Breast epithelium (tissue), 4 donors: ENCODE measurements at regions not wholly inside any gene's neighbourhood (a gene's known extent, or its start where the extent isn't known, plus 50 kb on each side); places are given as distances from the start of the nearest gene placed in this dataset.
"Not testable (repeated sequence)": the region's sequence is repeated elsewhere in the genome, so short reads cannot be mapped to it uniquely, and the experiment has no call there.

Source experiments
- DNase-seq, 2 donors: peaks; one replicate each; pipeline ENCODE4 v3.0.0-alpha.2; 2019; ENCODE audit warnings: low spot score in 2 of 2
- H3K27ac ChIP-seq, 2 donors: fragments of 200-600 bp; sonication (generic) in 1 of 2; one replicate each; pipeline ENCODE4 v1.5.1; 2016 to 2019; ENCODE audit warnings: mild to moderate bottlenecking in 1 of 2
- H3K27me3 ChIP-seq, 2 donors: fragments of 200-600 bp; sonication (generic) in 1 of 2; one replicate each; pipeline versions ENCODE4 v1.5.1 to v1.6.0; 2017 to 2019; ENCODE audit warnings: control low read depth in 1 of 2, mild to moderate bottlenecking in 1 of 2
- H3K36me3 ChIP-seq: fragments of 200-600 bp; one replicate; pipeline ENCODE4 v1.5.1; 2019
- H3K4me1 ChIP-seq, 2 donors: fragments of 200-600 bp; sonication (generic); one replicate each; pipeline ENCODE4 v1.5.1; 2016 to 2019; ENCODE audit warnings: control low read depth in 1 of 2
- H3K4me3 ChIP-seq, 3 donors: fragments of 200-600 bp; sonication (generic); 1 replicate in 2 of 3; 2 replicates in 1 of 3; pipeline ENCODE4 v1.5.1; 2016 to 2019; ENCODE audit warnings: mild to moderate bottlenecking in 3 of 3, moderate library complexity in 2 of 3
- H3K9me3 ChIP-seq, 2 donors: fragments of 200-600 bp; sonication (generic) in 1 of 2; one replicate each; pipeline ENCODE4 v1.5.1; 2016 to 2019; ENCODE audit warnings: control low read depth in 1 of 2
- POLR2A ChIP-seq: fragments of 450-650 bp; IDR thresholded peaks from one replicate; pipeline ENCODE4 v1.6.1; 2016; ENCODE audit warnings: antibody characterized with exemption, mild to moderate bottlenecking, moderate library complexity
- POLR2AphosphoS5 ChIP-seq, 3 donors: sonication (generic); formaldehyde crosslinking; IDR thresholded peaks; one replicate each; pipeline ENCODE4 v1.6.1; 2017; ENCODE audit warnings: antibody characterized with exemption in 3 of 3
- intact Hi-C: fragments of 100-400 bp; cut with DNase I; formaldehyde crosslinking; loops from one replicate; pipeline ENCODE4 v1.15.1; 2023; ENCODE audit warnings: low total_unique reads
- TF ChIP-seq, protein P1 (sequence below), 3 donors: fragments of 450-650 bp; IDR thresholded peaks; one replicate each; pipeline ENCODE4 v1.5.1; 2016 to 2017; ENCODE audit warnings: antibody characterized with exemption in 3 of 3, mild to moderate bottlenecking in 3 of 3, moderate library complexity in 3 of 3

DNA sequence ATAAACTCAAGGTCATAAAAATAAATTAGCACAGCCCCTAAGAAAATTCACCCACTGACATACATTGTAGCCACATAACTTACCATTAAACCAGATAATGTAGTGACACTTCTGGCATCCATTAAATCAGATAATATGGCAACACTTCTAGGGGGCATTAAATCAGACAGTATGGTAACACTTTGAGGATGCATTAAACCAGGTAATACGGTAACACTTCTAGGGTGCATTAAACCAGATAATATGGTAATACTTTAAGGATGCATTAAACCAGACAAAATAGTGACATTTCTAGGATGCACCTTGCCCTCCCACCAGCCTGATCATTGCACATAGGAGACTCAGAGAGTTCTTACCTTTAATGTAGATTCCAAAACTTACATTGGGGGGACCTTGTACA, 1220.5 kb upstream of the TMEM132C start:
- H3K27ac ChIP-seq, result no peak overlapping the region
- H3K27me3 ChIP-seq, result no peaks in the 10 kb centered on the region
- H3K36me3 ChIP-seq, result no peaks in the 10 kb centered on the region
- TF ChIP-seq, protein P1, sequence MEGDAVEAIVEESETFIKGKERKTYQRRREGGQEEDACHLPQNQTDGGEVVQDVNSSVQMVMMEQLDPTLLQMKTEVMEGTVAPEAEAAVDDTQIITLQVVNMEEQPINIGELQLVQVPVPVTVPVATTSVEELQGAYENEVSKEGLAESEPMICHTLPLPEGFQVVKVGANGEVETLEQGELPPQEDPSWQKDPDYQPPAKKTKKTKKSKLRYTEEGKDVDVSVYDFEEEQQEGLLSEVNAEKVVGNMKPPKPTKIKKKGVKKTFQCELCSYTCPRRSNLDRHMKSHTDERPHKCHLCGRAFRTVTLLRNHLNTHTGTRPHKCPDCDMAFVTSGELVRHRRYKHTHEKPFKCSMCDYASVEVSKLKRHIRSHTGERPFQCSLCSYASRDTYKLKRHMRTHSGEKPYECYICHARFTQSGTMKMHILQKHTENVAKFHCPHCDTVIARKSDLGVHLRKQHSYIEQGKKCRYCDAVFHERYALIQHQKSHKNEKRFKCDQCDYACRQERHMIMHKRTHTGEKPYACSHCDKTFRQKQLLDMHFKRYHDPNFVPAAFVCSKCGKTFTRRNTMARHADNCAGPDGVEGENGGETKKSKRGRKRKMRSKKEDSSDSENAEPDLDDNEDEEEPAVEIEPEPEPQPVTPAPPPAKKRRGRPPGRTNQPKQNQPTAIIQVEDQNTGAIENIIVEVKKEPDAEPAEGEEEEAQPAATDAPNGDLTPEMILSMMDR (IDR thresholded peaks at IDR 0.05), result no peak
- TF ChIP-seq POLR2AphosphoS5 (IDR thresholded peaks at IDR 0.05), result no peak
- no peak for TF ChIP-seq POLR2A
- peaks cover 0 to 4% of the 10 kb centered on the region in 2 donors for H3K9me3 ChIP-seq
- DNase-seq, result no peak
- intact Hi-C loops, result no loop called here
- no peak overlapping the region for H3K4me3 ChIP-seq
- H3K4me1 ChIP-seq, result no peaks in the 10 kb centered on the region

DNA sequence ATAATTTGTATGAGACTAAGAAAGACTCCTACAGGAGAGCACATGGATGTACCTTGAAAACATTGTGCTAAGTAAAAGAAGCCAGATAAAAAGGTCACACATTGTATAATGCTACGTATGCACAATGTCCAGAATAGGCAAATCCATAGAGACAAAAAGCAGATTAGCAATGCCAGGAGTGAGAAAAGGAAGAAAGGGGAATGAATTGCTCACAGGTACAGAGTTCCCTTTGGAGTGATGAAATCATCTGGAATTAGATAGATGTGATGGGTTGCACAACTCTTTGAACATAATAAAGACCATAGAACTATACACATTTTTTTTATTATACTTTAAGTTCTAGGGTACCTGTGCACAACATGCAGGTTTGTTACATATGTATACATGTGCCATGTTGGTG, 1218.9 kb upstream of the TMEM132C start:
- intact Hi-C loops, result no loop called here
- H3K27ac ChIP-seq, result no peak overlapping the region

DNA sequence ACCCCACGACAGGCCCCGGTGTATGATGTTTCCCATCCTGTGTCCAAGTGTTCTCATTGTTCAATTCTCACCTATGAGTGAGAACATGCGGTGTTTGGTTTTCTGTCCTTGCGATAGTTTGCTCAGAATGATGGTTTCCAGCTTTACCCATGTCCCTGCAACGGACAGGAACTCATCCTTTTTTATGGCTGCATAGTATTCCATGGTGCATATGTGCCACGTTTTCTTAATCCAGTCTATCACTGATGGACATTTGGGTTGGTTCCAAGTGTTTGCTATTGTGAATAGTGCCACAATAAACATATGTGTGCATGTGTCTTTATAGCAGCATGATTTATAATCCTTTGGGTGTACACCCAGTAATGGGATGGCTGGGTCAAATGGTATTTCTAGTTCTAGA, 1218.4 kb upstream of the TMEM132C start:
- DNase-seq, H3K4me3 ChIP-seq, intact Hi-C loops, H3K9me3 ChIP-seq, H3K27me3 ChIP-seq, H3K36me3 ChIP-seq, H3K4me1 ChIP-seq, H3K27ac ChIP-seq: not testable (repeated sequence)

More for the DNA sequence above, 1218.9 kb upstream of the TMEM132C start:
- DNase-seq, result no peak
- TF ChIP-seq, protein P1 (IDR thresholded peaks at IDR 0.05), result no peak
- TF ChIP-seq POLR2AphosphoS5 (IDR thresholded peaks at IDR 0.05) (no peak), POLR2A (no peak)
- Histone ChIP-seq H3K27me3 (no peaks in the 10 kb centered on the region), H3K4me3 (no peak overlapping the region), H3K4me1 (no peaks in the 10 kb centered on the region), H3K36me3 (no peaks in the 10 kb centered on the region), H3K9me3 (peaks cover 0 to 4% of the 10 kb centered on the region in 2 donors)

DNA sequence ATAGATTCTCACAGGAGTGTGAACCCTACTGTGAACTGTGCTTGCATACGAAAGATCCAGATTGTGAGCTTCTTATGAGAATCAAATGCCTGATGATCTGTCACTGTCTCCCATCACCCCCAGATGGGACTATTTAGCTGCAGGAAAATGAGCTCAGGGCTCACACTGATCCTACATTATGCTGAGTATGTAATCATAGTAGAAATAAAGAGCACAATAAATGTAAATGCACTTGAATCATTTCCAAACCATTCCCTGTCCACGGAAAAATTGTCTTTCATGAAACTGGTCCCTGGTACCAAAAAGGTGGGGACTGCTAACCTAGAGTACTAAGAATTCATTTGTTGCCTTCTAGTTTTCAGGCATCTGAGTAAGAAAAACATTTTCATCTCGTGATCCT, 1215.8 kb upstream of the TMEM132C start:
- H3K36me3 ChIP-seq, result no peaks in the 10 kb centered on the region
- intact Hi-C loops, result no loop called here
- no peak overlapping the region for H3K27ac ChIP-seq
- H3K4me1 ChIP-seq, result no peaks in the 10 kb centered on the region
- TF ChIP-seq POLR2AphosphoS5 (IDR thresholded peaks at IDR 0.05) (no peak), POLR2A (no peak)
- TF ChIP-seq, protein P1 (IDR thresholded peaks at IDR 0.05), result no peak
- no peak overlapping the region for H3K4me3 ChIP-seq
- DNase-seq, result no peak
- peaks cover 0 to 4% of the 10 kb centered on the region in 2 donors for H3K9me3 ChIP-seq
- no peaks in the 10 kb centered on the region for H3K27me3 ChIP-seq

DNA sequence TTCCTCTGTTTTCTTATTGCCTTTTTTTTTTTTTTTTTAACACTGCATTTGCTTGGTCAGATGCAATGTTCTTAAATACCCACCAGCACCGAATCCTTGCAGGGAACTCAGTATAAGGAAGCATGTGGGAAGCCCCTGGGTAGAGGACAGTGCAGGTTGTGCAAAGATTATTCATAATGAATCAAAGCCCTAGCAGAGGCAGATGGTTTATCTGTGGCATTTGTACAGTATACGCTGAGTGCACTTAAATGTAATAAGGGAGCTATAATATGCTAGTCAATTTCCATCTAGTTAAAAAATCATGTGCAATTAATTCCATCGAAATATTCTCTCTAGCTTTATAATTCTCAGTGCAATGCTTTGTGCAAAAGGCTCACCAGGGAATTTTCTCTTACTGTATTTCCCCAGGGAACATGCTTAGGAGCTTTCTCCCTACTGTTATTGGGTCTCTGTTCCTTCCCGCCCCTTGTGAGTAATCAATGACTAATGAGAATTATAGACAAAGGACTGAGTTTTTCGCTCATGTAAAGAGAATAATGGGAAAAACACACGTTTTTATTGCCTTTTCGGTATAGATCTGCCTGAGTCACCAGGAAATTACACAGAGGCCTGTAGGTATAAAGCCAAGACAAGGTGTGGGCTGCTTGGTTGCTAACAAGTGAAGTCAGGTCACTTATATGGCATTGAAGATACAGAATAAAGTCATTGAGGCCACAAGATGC, 1214.3 kb upstream of the TMEM132C start:
- DNase-seq, result no peak
- no peak overlapping the region for H3K27ac ChIP-seq
- H3K4me1 ChIP-seq, result no peaks in the 10 kb centered on the region
- peaks cover 0 to 4% of the 10 kb centered on the region in 2 donors for H3K9me3 ChIP-seq
- H3K36me3 ChIP-seq, result no peaks in the 10 kb centered on the region
- TF ChIP-seq, protein P1 (IDR thresholded peaks at IDR 0.05), result no peak
- TF ChIP-seq POLR2A (no peak), POLR2AphosphoS5 (IDR thresholded peaks at IDR 0.05) (no peak)
- H3K4me3 ChIP-seq, result no peak overlapping the region
- H3K27me3 ChIP-seq, result no peaks in the 10 kb centered on the region
- intact Hi-C loops, result no loop called here
